Mammary epithelial cell (primary cell): ENCODE measurements at regions not wholly inside any gene's neighbourhood (a gene's known extent, or its start where the extent isn't known, plus 50 kb on each side); places are given as distances from the start of the nearest gene placed in this dataset.

Experiments
- EZH2 ChIP-seq: IDR thresholded peaks from 2 replicates; pipeline ENCODE4 v1.6.1; 2012; ENCODE audit warnings: low read length, inconsistent platforms, borderline replicate concordance
- TF ChIP-seq, protein P1 (sequence below), 2 donors: IDR thresholded peaks in 1 of 2; conservative IDR thresholded peaks in 1 of 2; 2 replicates each; pipeline ENCODE4 v1.5.1; 2011 to 2012; ENCODE audit warnings: inconsistent platforms in 2 of 2, low read length in 2 of 2, mild to moderate bottlenecking in 2 of 2, control low read depth in 1 of 2, low read depth in 1 of 2; ENCODE audit not compliant: insufficient read depth in 1 of 2; ENCODE audit errors: extremely low read depth in 1 of 2

DNA sequence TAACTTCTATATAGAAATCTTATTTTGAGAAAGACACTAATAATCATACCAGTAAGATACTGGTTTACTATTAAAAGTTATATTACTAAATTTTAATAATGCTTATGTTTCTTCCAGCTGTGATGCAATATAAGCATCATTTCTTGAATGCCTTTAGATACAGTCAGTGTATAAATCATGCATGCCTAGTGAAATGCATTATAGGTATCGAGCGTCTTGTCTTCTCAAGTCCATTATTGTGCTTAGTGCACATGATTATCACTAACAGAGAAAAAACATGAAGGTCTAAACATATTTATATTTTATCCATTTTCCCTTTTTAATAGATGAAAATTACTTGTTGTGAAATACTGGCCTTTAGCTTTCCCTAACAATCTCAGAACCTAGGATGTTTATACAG lies 1021.5 kb upstream of the AGA start:
- TF ChIP-seq, protein P1, sequence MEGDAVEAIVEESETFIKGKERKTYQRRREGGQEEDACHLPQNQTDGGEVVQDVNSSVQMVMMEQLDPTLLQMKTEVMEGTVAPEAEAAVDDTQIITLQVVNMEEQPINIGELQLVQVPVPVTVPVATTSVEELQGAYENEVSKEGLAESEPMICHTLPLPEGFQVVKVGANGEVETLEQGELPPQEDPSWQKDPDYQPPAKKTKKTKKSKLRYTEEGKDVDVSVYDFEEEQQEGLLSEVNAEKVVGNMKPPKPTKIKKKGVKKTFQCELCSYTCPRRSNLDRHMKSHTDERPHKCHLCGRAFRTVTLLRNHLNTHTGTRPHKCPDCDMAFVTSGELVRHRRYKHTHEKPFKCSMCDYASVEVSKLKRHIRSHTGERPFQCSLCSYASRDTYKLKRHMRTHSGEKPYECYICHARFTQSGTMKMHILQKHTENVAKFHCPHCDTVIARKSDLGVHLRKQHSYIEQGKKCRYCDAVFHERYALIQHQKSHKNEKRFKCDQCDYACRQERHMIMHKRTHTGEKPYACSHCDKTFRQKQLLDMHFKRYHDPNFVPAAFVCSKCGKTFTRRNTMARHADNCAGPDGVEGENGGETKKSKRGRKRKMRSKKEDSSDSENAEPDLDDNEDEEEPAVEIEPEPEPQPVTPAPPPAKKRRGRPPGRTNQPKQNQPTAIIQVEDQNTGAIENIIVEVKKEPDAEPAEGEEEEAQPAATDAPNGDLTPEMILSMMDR (conservative IDR thresholded peaks at IDR 0.05 in 1 of 2, IDR thresholded peaks at IDR 0.05 in 1 of 2; ENCODE audit: extremely low read depth in 1 of 2, insufficient read depth in 1 of 2, low read depth in 1 of 2, low read length in 2 of 2) = no peak
- no peak for TF ChIP-seq EZH2
